Neutrophil (primary cell): ENCODE measurements at regions not wholly inside any gene's neighbourhood (a gene's known extent, or its start where the extent isn't known, plus 50 kb on each side); places are given as distances from the start of the nearest gene placed in this dataset.

Source experiments
- H3K27ac ChIP-seq: fragments of 200-600 bp; sonication (generic); 2 replicates; pipeline ENCODE4 v1.5.1; 2016; ENCODE audit warnings: mild to moderate bottlenecking, moderate library complexity
- H3K27me3 ChIP-seq: fragments of 200-600 bp; sonication (generic); 2 replicates; pipeline ENCODE4 v1.6.0; 2016; ENCODE audit warnings: mild to moderate bottlenecking
- H3K36me3 ChIP-seq: fragments of 200-600 bp; sonication (generic); 2 replicates; pipeline ENCODE4 v1.5.1; 2017
- H3K4me1 ChIP-seq, 2 experiments: fragments of 200-600 bp in 1 of 2; sonication (generic) in 1 of 2; 1 replicate in 1 of 2; 2 replicates in 1 of 2; pipeline versions ENCODE4 v1.5.1 to v1.6.1; 2013 to 2016; ENCODE audit warnings: low read depth in 1 of 2, low read length in 1 of 2, mild to moderate bottlenecking in 1 of 2, moderate library complexity in 1 of 2; ENCODE audit not compliant: control insufficient read depth in 1 of 2, insufficient read depth in 1 of 2
- H3K4me3 ChIP-seq, 2 experiments: fragments of 200-600 bp in 1 of 2; sonication (generic) in 1 of 2; 1 replicate in 1 of 2; 2 replicates in 1 of 2; pipeline ENCODE4 v1.5.1; 2013 to 2016; ENCODE audit warnings: low read depth in 1 of 2, low read length in 1 of 2, mild to moderate bottlenecking in 1 of 2, moderate library complexity in 1 of 2
- H3K9me3 ChIP-seq: fragments of 200-600 bp; sonication (generic); 2 replicates; pipeline ENCODE4 v1.5.1; 2016
- TF ChIP-seq, protein P1 (sequence below): fragments of 200-600 bp; sonication (generic); IDR thresholded peaks from 2 replicates; pipeline ENCODE4 v1.5.1; 2016; ENCODE audit warnings: antibody characterized with exemption

- no peaks in the 10 kb centered on the region for H3K9me3 ChIP-seq
- TF ChIP-seq, protein P1, sequence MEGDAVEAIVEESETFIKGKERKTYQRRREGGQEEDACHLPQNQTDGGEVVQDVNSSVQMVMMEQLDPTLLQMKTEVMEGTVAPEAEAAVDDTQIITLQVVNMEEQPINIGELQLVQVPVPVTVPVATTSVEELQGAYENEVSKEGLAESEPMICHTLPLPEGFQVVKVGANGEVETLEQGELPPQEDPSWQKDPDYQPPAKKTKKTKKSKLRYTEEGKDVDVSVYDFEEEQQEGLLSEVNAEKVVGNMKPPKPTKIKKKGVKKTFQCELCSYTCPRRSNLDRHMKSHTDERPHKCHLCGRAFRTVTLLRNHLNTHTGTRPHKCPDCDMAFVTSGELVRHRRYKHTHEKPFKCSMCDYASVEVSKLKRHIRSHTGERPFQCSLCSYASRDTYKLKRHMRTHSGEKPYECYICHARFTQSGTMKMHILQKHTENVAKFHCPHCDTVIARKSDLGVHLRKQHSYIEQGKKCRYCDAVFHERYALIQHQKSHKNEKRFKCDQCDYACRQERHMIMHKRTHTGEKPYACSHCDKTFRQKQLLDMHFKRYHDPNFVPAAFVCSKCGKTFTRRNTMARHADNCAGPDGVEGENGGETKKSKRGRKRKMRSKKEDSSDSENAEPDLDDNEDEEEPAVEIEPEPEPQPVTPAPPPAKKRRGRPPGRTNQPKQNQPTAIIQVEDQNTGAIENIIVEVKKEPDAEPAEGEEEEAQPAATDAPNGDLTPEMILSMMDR: no peak
Observed at GRCh38 chr5:102040326-102040725, 255.8 kb downstream of the SLCO4C1 start.

GRCh38 chr5:102036927-102037326 is 259.2 kb downstream of the SLCO4C1 start:
- TF ChIP-seq, protein P1: no peak
- Histone ChIP-seq H3K4me3 (no peak overlapping the region), H3K27me3 (no peaks in the 10 kb centered on the region), H3K9me3 (no peaks in the 10 kb centered on the region), H3K36me3 (no peaks in the 10 kb centered on the region), H3K4me1 (no peaks in the 10 kb centered on the region), H3K27ac (no peak overlapping the region)

More at GRCh38 chr5:102040326-102040725, 255.8 kb downstream of the SLCO4C1 start:
- Histone ChIP-seq H3K4me1 (no peaks in the 10 kb centered on the region), H3K4me3 (no peak overlapping the region), H3K36me3 (no peaks in the 10 kb centered on the region), H3K27ac (no peak overlapping the region), H3K27me3 (no peaks in the 10 kb centered on the region)

GRCh38 chr5:102031711-102032110 is 264.4 kb downstream of the SLCO4C1 start:
- no peak overlapping the region for H3K27ac ChIP-seq
- H3K27me3 ChIP-seq: no peaks in the 10 kb centered on the region
- no peaks in the 10 kb centered on the region for H3K4me1 ChIP-seq
- no peaks in the 10 kb centered on the region for H3K36me3 ChIP-seq
- H3K4me3 ChIP-seq: no peak overlapping the region
- TF ChIP-seq, protein P1: no peak
- no peaks in the 10 kb centered on the region for H3K9me3 ChIP-seq

GRCh38 chr5:102018690-102019089 is 277.4 kb downstream of the SLCO4C1 start:
- Histone ChIP-seq H3K27ac (no peak overlapping the region), H3K36me3 (no peaks in the 10 kb centered on the region), H3K9me3 (no peaks in the 10 kb centered on the region), H3K27me3 (no peaks in the 10 kb centered on the region), H3K4me1 (no peaks in the 10 kb centered on the region), H3K4me3 (no peak overlapping the region)
- TF ChIP-seq, protein P1: no peak

- Histone ChIP-seq H3K4me3 (no peak overlapping the region), H3K27me3 (no peaks in the 10 kb centered on the region), H3K27ac (no peak overlapping the region), H3K9me3 (no peaks in the 10 kb centered on the region), H3K36me3 (no peaks in the 10 kb centered on the region), H3K4me1 (no peaks in the 10 kb centered on the region)
- TF ChIP-seq, protein P1: no peak
Observed at GRCh38 chr5:102018279-102018678, 277.8 kb downstream of the SLCO4C1 start.

DNA sequence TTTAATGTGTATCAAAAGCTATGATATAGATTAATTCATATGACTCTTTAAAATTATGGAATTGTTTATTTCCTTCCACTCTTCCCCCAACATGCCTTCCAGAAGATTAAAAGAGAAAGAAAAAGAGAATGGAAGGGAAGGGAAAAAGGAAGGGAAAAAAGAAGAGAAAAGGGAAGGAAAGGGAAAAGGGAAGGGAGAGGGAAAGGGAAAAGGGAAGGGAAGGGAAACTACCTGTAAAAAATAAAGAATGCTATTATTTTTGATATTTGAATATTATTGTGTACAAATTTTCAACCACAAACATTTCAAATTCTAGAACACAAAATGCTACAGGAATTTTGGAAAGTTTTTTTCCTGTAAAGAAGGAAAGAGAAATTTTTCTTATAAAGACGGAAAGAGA is 281.7 kb downstream of the SLCO4C1 start:
- Histone ChIP-seq H3K36me3 (no peaks in the 10 kb centered on the region), H3K27me3 (no peaks in the 10 kb centered on the region), H3K4me3 (no peak overlapping the region), H3K27ac (no peak overlapping the region), H3K9me3 (no peaks in the 10 kb centered on the region), H3K4me1 (no peaks in the 10 kb centered on the region)
- TF ChIP-seq, protein P1: no peak
